IMR-90 (cell line): ENCODE measurements at regions not wholly inside any gene's neighbourhood (a gene's known extent, or its start where the extent isn't known, plus 50 kb on each side); places are given as distances from the start of the nearest gene placed in this dataset.

Experiments
- ATAC-seq: fragments of 200-7000 bp; cut with Tn5 transposase; 2 replicates; pipeline ENCODE4 v1.9.1; 2020; ENCODE audit warnings: low read depth, mild to moderate bottlenecking, moderate library complexity
- BruUV-seq: library from RNA; stranded (reverse); fragments of 400-500 nt; replicated peaks from 2 replicates; lab custom pipeline; 2021; lab: Mats Ljungman, UMichigan
- CTCF ChIA-PET: fragments of 300-600 bp; formaldehyde crosslinking; extraction: SDS; loops from one replicate; lab custom pipeline; 2021; ENCODE audit warnings: antibody characterized with exemption; lab: Yijun Ruan, JAX
- POLR2A ChIA-PET: fragments of 300-600 bp; sonication (Branson Sonifier 250); formaldehyde crosslinking; loops from one replicate; lab custom pipeline; 2022; ENCODE audit warnings: antibody characterized with exemption; ENCODE audit not compliant: unreplicated experiment; lab: Charles Lee
- DNase-seq: peaks from one replicate; pipeline ENCODE4 v3.0.0; 2013
- H2AFZ ChIP-seq: replicated peaks from 2 replicates; pipeline ENCODE3; 2013; ENCODE audit warnings: low read length, mild to moderate bottlenecking; ENCODE audit not compliant: poor library complexity
- H2AK5ac ChIP-seq: 2 replicates; pipeline ENCODE4 v1.6.1; 2013; ENCODE audit warnings: low read depth, low read length, inconsistent platforms
- H2AK9ac ChIP-seq: replicated peaks from 2 replicates; pipeline ENCODE3; 2013; ENCODE audit warnings: mild to moderate bottlenecking, low read depth, low read length, moderate library complexity; ENCODE audit not compliant: poor library complexity
- H2BK120ac ChIP-seq: 2 replicates; pipeline ENCODE4 v1.6.1; 2013; ENCODE audit warnings: low read depth, low read length, inconsistent platforms
- H2BK15ac ChIP-seq: 3 replicates; pipeline ENCODE4 v1.6.1; 2013; ENCODE audit warnings: low read depth, low read length, inconsistent platforms
- H2BK20ac ChIP-seq: 2 replicates; pipeline ENCODE4 v1.6.1; 2013; ENCODE audit warnings: low read depth, mild to moderate bottlenecking, inconsistent platforms, low read length, moderate library complexity
- H2BK5ac ChIP-seq: 2 replicates; pipeline ENCODE4 v1.6.1; 2013; ENCODE audit warnings: mild to moderate bottlenecking, low read depth, low read length, inconsistent platforms; ENCODE audit not compliant: poor library complexity, severe bottlenecking
- H3K14ac ChIP-seq: replicated peaks from 2 replicates; pipeline ENCODE4 v1.6.1; 2013; ENCODE audit warnings: low read depth, low read length, inconsistent platforms
- H3K18ac ChIP-seq: 2 replicates; pipeline ENCODE4 v1.6.1; 2013; ENCODE audit warnings: low read depth, low read length, control low read depth
- H3K23ac ChIP-seq: 2 replicates; pipeline ENCODE4 v1.6.1; 2013; ENCODE audit warnings: low read depth, low read length, inconsistent platforms
- H3K27ac ChIP-seq: 2 replicates; pipeline ENCODE4 v1.5.1; 2013; ENCODE audit warnings: mild to moderate bottlenecking, control low read depth, low read length; ENCODE audit not compliant: insufficient read depth
- H3K27me3 ChIP-seq: 2 replicates; pipeline ENCODE4 v1.6.1; 2013; ENCODE audit warnings: low read length; ENCODE audit not compliant: control insufficient read depth, insufficient read depth
- H3K36me3 ChIP-seq: 2 replicates; pipeline ENCODE4 v1.6.1; 2013; ENCODE audit warnings: low read length, mixed read lengths; ENCODE audit not compliant: control insufficient read depth, insufficient read depth
- H3K4ac ChIP-seq: 2 replicates; pipeline ENCODE4 v1.6.1; 2013; ENCODE audit warnings: low read depth, low read length, inconsistent platforms
- H3K4me1 ChIP-seq: 2 replicates; pipeline ENCODE4 v1.6.1; 2013; ENCODE audit warnings: low read length, mixed read lengths; ENCODE audit not compliant: control insufficient read depth, insufficient read depth
- H3K4me2 ChIP-seq: 2 replicates; pipeline ENCODE4 v1.6.1; 2013; ENCODE audit warnings: low read depth, mild to moderate bottlenecking, control low read depth, low read length, moderate library complexity
- H3K4me3 ChIP-seq: 2 replicates; pipeline ENCODE4 v1.5.1; 2013; ENCODE audit warnings: low read depth, mild to moderate bottlenecking, control low read depth, low read length, moderate library complexity; ENCODE audit not compliant: insufficient read depth
- H3K56ac ChIP-seq: 2 replicates; pipeline ENCODE4 v1.6.1; 2013; ENCODE audit warnings: low read length, inconsistent platforms; ENCODE audit not compliant: insufficient read depth; ENCODE audit errors: extremely low read depth
- H3K79me1 ChIP-seq, 2 experiments: 2 replicates each; pipeline ENCODE4 v1.6.1; 2013; ENCODE audit warnings: low read length in 2 of 2, inconsistent platforms in 1 of 2, low read depth in 1 of 2
- H3K9ac ChIP-seq: 2 replicates; pipeline ENCODE4 v1.6.1; 2013; ENCODE audit warnings: low read depth, low read length, control low read depth
- H3K9me1 ChIP-seq: 2 replicates; pipeline ENCODE4 v1.6.1; 2013; ENCODE audit warnings: low read length, inconsistent platforms; ENCODE audit not compliant: insufficient read depth
- H3K9me3 ChIP-seq: 2 replicates; pipeline ENCODE4 v1.6.1; 2013; ENCODE audit warnings: low read length; ENCODE audit not compliant: control insufficient read depth, insufficient read depth
- H4K20me1 ChIP-seq: 2 replicates; pipeline ENCODE4 v1.6.1; 2013; ENCODE audit warnings: low read length, inconsistent platforms; ENCODE audit not compliant: insufficient read depth
- H4K5ac ChIP-seq: 2 replicates; pipeline ENCODE4 v1.6.1; 2013; ENCODE audit warnings: mild to moderate bottlenecking, low read depth, low read length, control low read depth
- H4K8ac ChIP-seq, 2 experiments: 2 replicates each; pipeline ENCODE4 v1.6.1; 2013; ENCODE audit warnings: low read depth in 2 of 2, low read length in 2 of 2, control low read depth in 1 of 2, inconsistent platforms in 1 of 2
- H4K91ac ChIP-seq: 2 replicates; pipeline ENCODE4 v1.6.1; 2013; ENCODE audit warnings: low read depth, low read length, inconsistent platforms; ENCODE audit not compliant: insufficient read depth
- CEBPB ChIP-seq: IDR thresholded peaks from 2 replicates; pipeline ENCODE4 v1.6.1; 2012; ENCODE audit warnings: low read depth, low read length, improper control_type of control experiment
- CHD1 ChIP-seq: IDR thresholded peaks from 2 replicates; pipeline ENCODE4 v1.6.1; 2012; ENCODE audit warnings: low read depth, low read length, improper control_type of control experiment
- NFE2L2 ChIP-seq: fragments of 150-350 bp; IDR thresholded peaks from 2 replicates; pipeline ENCODE4 v1.6.1; 2016; ENCODE audit warnings: low read depth, mild to moderate bottlenecking, low read length
- WGBS, 2 experiments: methylation state at CpG; one replicate each; pipeline versions ENCODE4 v1.1.5 to v1.1.7; 2013; ENCODE audit warnings: missing lambda C conversion rate in 2 of 2; ENCODE audit not compliant: insufficient read length in 1 of 2; ENCODE audit errors: extremely low coverage in 2 of 2; 5-methylcytosine and 5-hydroxymethylcytosine counted together
- dilution Hi-C: fragments of 300-500 bp; cut with HindIII; formaldehyde crosslinking; loops from one replicate; pipeline ENCODE4 v1.14.3; 2018; ENCODE audit warnings: low sequenced_read_pairs; ENCODE audit not compliant: unreplicated experiment
- in situ Hi-C: fragments of 300-500 bp; cut with MboI; formaldehyde crosslinking; loops from 3 replicates; pipeline ENCODE4 v1.14.3; 2019; ENCODE audit warnings: low sequenced_read_pairs, inconsistent platforms, mixed read lengths
- intact Hi-C: fragments of 100-400 bp; cut with micrococcal nuclease; formaldehyde crosslinking; loops from 2 replicates; pipeline ENCODE4 v1.10.0; 2022

DNA sequence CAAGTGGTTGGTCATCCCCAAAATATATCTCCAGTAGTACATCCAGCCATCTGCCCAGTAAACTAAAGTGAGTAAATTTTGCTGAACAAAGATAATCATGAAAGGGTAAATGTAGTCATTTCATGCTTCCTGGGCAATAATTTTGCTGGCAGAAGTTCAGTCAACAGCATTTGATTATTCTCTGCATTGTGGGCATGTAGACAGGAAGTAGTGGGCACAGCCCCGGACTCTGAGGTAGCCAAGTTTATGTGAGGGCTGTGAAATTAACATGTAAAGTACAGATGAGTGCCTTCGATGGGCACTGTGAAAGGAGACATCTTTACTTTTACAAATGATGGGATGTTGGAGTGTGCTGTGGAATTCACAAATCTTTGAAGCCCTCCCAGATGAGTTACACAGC lies 312.2 kb upstream of the MTNR1B start:
- no peak overlapping the region for H3K4me2 ChIP-seq
- H3K14ac ChIP-seq, result no peak overlapping the region
- ChIA-PET POLR2A (no interaction called here), CTCF (no interaction called here)
- H3K18ac ChIP-seq, result no peak overlapping the region
- H3K9ac ChIP-seq, result no peak overlapping the region
- H2BK20ac ChIP-seq, result no peak overlapping the region
- H3K36me3 ChIP-seq, result no peaks in the 10 kb centered on the region
- no peaks in the 10 kb centered on the region for H3K27me3 ChIP-seq
- H4K5ac ChIP-seq, result no peak overlapping the region
- no peaks in the 10 kb centered on the region for H3K9me1 ChIP-seq
- in situ Hi-C loops, result no loop called here
- dilution Hi-C loops, result no loop called here
- H2BK15ac ChIP-seq, result no peak overlapping the region
- no peaks in the 10 kb centered on the region for H4K20me1 ChIP-seq
- intact Hi-C loops, result no loop called here
- no peaks in the 10 kb centered on the region for H3K9me3 ChIP-seq
- ATAC-seq (no peak), DNase-seq (no peak)
- H2AK5ac ChIP-seq, result no peak overlapping the region
- H2BK5ac ChIP-seq, result no peak overlapping the region
- no peak overlapping the region for H2BK120ac ChIP-seq
- no peak overlapping the region for H3K56ac ChIP-seq
- no peak overlapping the region for H2AFZ ChIP-seq
- no peak overlapping the region for H2AK9ac ChIP-seq
- no peak overlapping the region for H3K4me3 ChIP-seq
- BruUV-seq, result no TSS peak
- H4K8ac ChIP-seq, result no peak overlapping the region
- no peaks in the 10 kb centered on the region for H3K4me1 ChIP-seq
- H3K27ac ChIP-seq, result no peak overlapping the region
- H3K79me1 ChIP-seq, result no peaks in the 10 kb centered on the region
- WGBS, 2 experiments, result no CpG with 5 or more reads among the region's 2 CpGs
- H3K4ac ChIP-seq, result no peak overlapping the region
- no peak overlapping the region for H4K91ac ChIP-seq
- H3K23ac ChIP-seq, result no peak overlapping the region
- TF ChIP-seq CHD1 (no peak), NFE2L2 (no peak), CEBPB (no peak)
